Amniotic stem cell (primary cell): ENCODE measurements at regions not wholly inside any gene's neighbourhood (a gene's known extent, or its start where the extent isn't known, plus 50 kb on each side); places are given as distances from the start of the nearest gene placed in this dataset.
"Not testable (repeated sequence)": the region's sequence is repeated elsewhere in the genome, so short reads cannot be mapped to it uniquely, and the experiment has no call there.

ENCODE experiments used
- DNase-seq: peaks from one replicate; lab custom pipeline; 2025; lab: John Stamatoyannopoulos, UW

- not testable (repeated sequence) for DNase-seq
Observed at GRCh38 chr11:135011313-135011712, 599.3 kb upstream of the B3GAT1 start.

- no peak for DNase-seq
Observed at GRCh38 chr11:135009125-135009524, 597.1 kb upstream of the B3GAT1 start.

- no peak for DNase-seq
Observed at GRCh38 chr11:135008412-135008811, 596.4 kb upstream of the B3GAT1 start.

GRCh38 chr11:135008001-135008405, 596.0 kb upstream of the B3GAT1 start:
- DNase-seq: no peak

GRCh38 chr11:135006800-135007199, 594.8 kb upstream of the B3GAT1 start:
- no peak for DNase-seq

- no peak for DNase-seq
Observed at GRCh38 chr11:135004495-135004894, 592.5 kb upstream of the B3GAT1 start.

GRCh38 chr11:135002236-135002635, 590.2 kb upstream of the B3GAT1 start:
- no peak for DNase-seq

GRCh38 chr11:135001581-135001980, 589.5 kb upstream of the B3GAT1 start:
- DNase-seq: no peak

- DNase-seq: not testable (repeated sequence)
Observed at GRCh38 chr11:135001065-135001464, 589.0 kb upstream of the B3GAT1 start.

GRCh38 chr11:134999590-134999989, 587.5 kb upstream of the B3GAT1 start:
- DNase-seq: no peak

GRCh38 chr11:134997652-134998320, 585.7 kb upstream of the B3GAT1 start:
- no peak for DNase-seq

- DNase-seq: no peak
Observed at GRCh38 chr11:134995741-134996140, 583.7 kb upstream of the B3GAT1 start.

GRCh38 chr11:134994431-134994830, 582.4 kb upstream of the B3GAT1 start:
- DNase-seq: no peak

- no peak for DNase-seq
Observed at GRCh38 chr11:134993691-134994243, 581.7 kb upstream of the B3GAT1 start.

- no peak for DNase-seq
Observed at GRCh38 chr11:134992981-134993380, 580.9 kb upstream of the B3GAT1 start.

- no peak for DNase-seq
Observed at GRCh38 chr11:134988495-134988894, 576.5 kb upstream of the B3GAT1 start.

- no peak for DNase-seq
Observed at GRCh38 chr11:134987822-134988221, 575.8 kb upstream of the B3GAT1 start.

GRCh38 chr11:134987223-134987768, 575.3 kb upstream of the B3GAT1 start:
- DNase-seq: no peak

GRCh38 chr11:134984421-134984820, 572.4 kb upstream of the B3GAT1 start:
- DNase-seq: no peak

GRCh38 chr11:134982432-134982831, 570.4 kb upstream of the B3GAT1 start:
- DNase-seq: not testable (repeated sequence)

GRCh38 chr11:134981835-134982234, 569.8 kb upstream of the B3GAT1 start:
- no peak for DNase-seq

GRCh38 chr11:134980819-134981710, 569.0 kb upstream of the B3GAT1 start:
- no peak for DNase-seq

- DNase-seq: not testable (repeated sequence)
Observed at GRCh38 chr11:134979089-134979457, 567.0 kb upstream of the B3GAT1 start.
